Mesenchymal stem cell (in vitro differentiated cells and primary cell): ENCODE measurements at regions not wholly inside any gene's neighbourhood (a gene's known extent, or its start where the extent isn't known, plus 50 kb on each side); places are given as distances from the start of the nearest gene placed in this dataset.

Source experiments
- DNase-seq: peaks from one replicate; pipeline ENCODE4 v3.0.0-alpha.2; 2013
- H2AFZ ChIP-seq: one replicate; pipeline ENCODE4 v1.6.1; 2013; ENCODE audit warnings: low read depth, mild to moderate bottlenecking, control low read depth, inconsistent platforms, low read length, moderate library complexity
- H2AK5ac ChIP-seq: 2 replicates; pipeline ENCODE4 v1.6.1; 2013; ENCODE audit warnings: low read length, moderate library complexity, mild to moderate bottlenecking, inconsistent platforms; ENCODE audit not compliant: severe bottlenecking
- H2BK120ac ChIP-seq: one replicate; pipeline ENCODE4 v1.6.1; 2013; ENCODE audit warnings: low read depth, mild to moderate bottlenecking, inconsistent platforms, low read length, moderate library complexity
- H2BK12ac ChIP-seq, 2 experiments: one replicate each; pipeline ENCODE4 v1.6.1; 2013; ENCODE audit warnings: inconsistent platforms in 2 of 2, low read length in 2 of 2, mild to moderate bottlenecking in 2 of 2, moderate library complexity in 2 of 2, control low read depth in 1 of 2
- H2BK15ac ChIP-seq: one replicate; pipeline ENCODE4 v1.6.1; 2013; ENCODE audit warnings: mild to moderate bottlenecking, low read depth, inconsistent platforms; ENCODE audit not compliant: poor library complexity, severe bottlenecking
- H2BK5ac ChIP-seq: 2 replicates; pipeline ENCODE4 v1.6.1; 2013; ENCODE audit warnings: low read depth, mild to moderate bottlenecking, low read length, control low read depth, inconsistent platforms; ENCODE audit not compliant: poor library complexity, severe bottlenecking
- H3K14ac ChIP-seq, 2 experiments: one replicate each; pipeline ENCODE4 v1.6.1; 2013; ENCODE audit warnings: inconsistent platforms in 2 of 2, low read length in 2 of 2, control low read depth in 1 of 2, mild to moderate bottlenecking in 1 of 2, moderate library complexity in 1 of 2
- H3K18ac ChIP-seq, 2 experiments: one replicate each; pipeline ENCODE4 v1.6.1; 2013; ENCODE audit warnings: inconsistent platforms in 2 of 2, low read length in 2 of 2, control low read depth in 1 of 2, low read depth in 1 of 2, mild to moderate bottlenecking in 1 of 2
- H3K23ac ChIP-seq, 2 experiments: one replicate each; pipeline ENCODE4 v1.6.1; 2013; ENCODE audit warnings: inconsistent platforms in 2 of 2, low read length in 2 of 2, mild to moderate bottlenecking in 2 of 2, moderate library complexity in 2 of 2, control low read depth in 1 of 2
- H3K27ac ChIP-seq: 2 replicates; pipeline ENCODE4 v1.5.1; 2013; ENCODE audit warnings: mild to moderate bottlenecking, moderate library complexity, low read length, control low read depth, inconsistent platforms; ENCODE audit not compliant: poor library complexity, severe bottlenecking
- H3K27me3 ChIP-seq, 2 experiments: 2 replicates each; pipeline versions ENCODE4 v1.6.1 to v1.7.0; 2013; ENCODE audit warnings: low read length in 2 of 2, mild to moderate bottlenecking in 2 of 2, moderate library complexity in 2 of 2, control low read depth in 1 of 2, inconsistent platforms in 1 of 2; ENCODE audit not compliant: control insufficient read depth in 1 of 2, insufficient read depth in 1 of 2
- H3K36me3 ChIP-seq, 2 experiments: 2 replicates each; pipeline versions ENCODE4 v1.6.1 to v1.7.0; 2013; ENCODE audit warnings: low read length in 2 of 2, control low read depth in 1 of 2, inconsistent platforms in 1 of 2, low read depth in 1 of 2, mild to moderate bottlenecking in 1 of 2; ENCODE audit not compliant: insufficient read depth in 2 of 2, control insufficient read depth in 1 of 2
- H3K4ac ChIP-seq, 2 experiments: one replicate each; pipeline ENCODE4 v1.6.1; 2013; ENCODE audit warnings: inconsistent platforms in 2 of 2, low read length in 2 of 2, mild to moderate bottlenecking in 2 of 2, moderate library complexity in 2 of 2, control low read depth in 1 of 2, low read depth in 1 of 2
- H3K4me1 ChIP-seq: 2 replicates; pipeline ENCODE4 v1.6.1; 2013; ENCODE audit warnings: low read depth, low read length, control low read depth; ENCODE audit not compliant: control insufficient read depth, insufficient read depth
- H3K4me2 ChIP-seq: 2 replicates; pipeline ENCODE4 v1.6.1; 2013; ENCODE audit warnings: low read length, mild to moderate bottlenecking, inconsistent platforms; ENCODE audit not compliant: poor library complexity, severe bottlenecking
- H3K4me3 ChIP-seq, 2 experiments: 2 replicates each; pipeline versions ENCODE4 v1.5.1 to v1.7.0; 2013; ENCODE audit warnings: low read length in 2 of 2, mild to moderate bottlenecking in 2 of 2, control low read depth in 1 of 2, low read depth in 1 of 2; ENCODE audit not compliant: insufficient read depth in 1 of 2
- H3K79me1 ChIP-seq: replicated peaks from 2 replicates; pipeline ENCODE4 v1.6.1; 2013; ENCODE audit warnings: mild to moderate bottlenecking, control low read depth, low read length, inconsistent platforms; ENCODE audit not compliant: poor library complexity, severe bottlenecking
- H3K9ac ChIP-seq: 2 replicates; pipeline ENCODE4 v1.7.0; 2013; ENCODE audit warnings: mild to moderate bottlenecking, low read length, moderate library complexity
- H3K9me3 ChIP-seq: 2 replicates; pipeline ENCODE4 v1.7.0; 2013; ENCODE audit warnings: mild to moderate bottlenecking, low read length; ENCODE audit not compliant: control insufficient read depth
- H4K8ac ChIP-seq: one replicate; pipeline ENCODE4 v1.6.1; 2013; ENCODE audit warnings: inconsistent platforms, mild to moderate bottlenecking, low read length, moderate library complexity
- H4K91ac ChIP-seq: one replicate; pipeline ENCODE4 v1.6.1; 2013; ENCODE audit warnings: mild to moderate bottlenecking, low read length, inconsistent platforms
- whole genome bisulfite sequencing: methylation state at CpG from one replicate; pipeline ENCODE4 v1.1.7; 2013; ENCODE audit warnings: mixed read lengths; 5-methylcytosine and 5-hydroxymethylcytosine counted together

GRCh38 chr2:60359569-60359968 is 193.9 kb downstream of the BCL11A start:
- Histone ChIP-seq H3K9me3 (no peaks in the 10 kb centered on the region), H3K27me3 (no peaks in the 10 kb centered on the region), H3K4ac (no peak overlapping the region), H3K4me2 (no peak overlapping the region), H3K36me3 (no peaks in the 10 kb centered on the region), H2BK5ac (no peak overlapping the region), H2AFZ (no peak overlapping the region), H3K9ac (no peak overlapping the region), H4K91ac (no peak overlapping the region), H2AK5ac (no peak overlapping the region), H2BK15ac (no peak overlapping the region), H3K14ac (no peak overlapping the region), H3K79me1 (no peaks in the 10 kb centered on the region), H3K4me1 (no peaks in the 10 kb centered on the region), H3K18ac (no peak overlapping the region), H3K27ac (no peak overlapping the region), H2BK12ac (no peak overlapping the region), H4K8ac (no peak overlapping the region), H2BK120ac (no peak overlapping the region), H3K4me3 (no peak overlapping the region), H3K23ac (no peak overlapping the region)
- 63% methylated on average over 4 of the region's 5 CpGs for WGBS
- DNase-seq, result no peak

- Histone ChIP-seq H3K4ac (no peak overlapping the region), H3K4me1 (no peaks in the 10 kb centered on the region), H2AFZ (no peak overlapping the region), H3K27me3 (no peaks in the 10 kb centered on the region), H3K36me3 (no peaks in the 10 kb centered on the region), H2BK12ac (no peak overlapping the region), H2AK5ac (no peak overlapping the region), H3K4me2 (no peak overlapping the region), H3K4me3 (no peak overlapping the region), H3K79me1 (no peaks in the 10 kb centered on the region), H2BK15ac (no peak overlapping the region), H4K91ac (no peak overlapping the region), H3K18ac (no peak overlapping the region), H2BK5ac (no peak overlapping the region), H3K14ac (no peak overlapping the region), H3K9me3 (no peaks in the 10 kb centered on the region), H3K27ac (no peak overlapping the region), H4K8ac (no peak overlapping the region), H3K9ac (no peak overlapping the region), H3K23ac (no peak overlapping the region), H2BK120ac (no peak overlapping the region)
- 86% methylated on average over 4 of the region's 4 CpGs for WGBS
- no peak for DNase-seq
These were observed 195.0 kb downstream of the BCL11A start for GRCh38 chr2:60358476-60358875.

GRCh38 chr2:60357996-60358395 is 195.5 kb downstream of the BCL11A start:
- Histone ChIP-seq H3K18ac (no peak overlapping the region), H3K27ac (no peak overlapping the region), H2AFZ (no peak overlapping the region), H3K79me1 (no peaks in the 10 kb centered on the region), H2BK120ac (no peak overlapping the region), H3K14ac (no peak overlapping the region), H3K9ac (no peak overlapping the region), H2BK5ac (no peak overlapping the region), H2BK12ac (no peak overlapping the region), H3K36me3 (no peaks in the 10 kb centered on the region), H3K4me2 (no peak overlapping the region), H2BK15ac (no peak overlapping the region), H3K4me1 (no peaks in the 10 kb centered on the region), H2AK5ac (no peak overlapping the region), H4K8ac (no peak overlapping the region), H3K23ac (no peak overlapping the region), H3K4ac (no peak overlapping the region), H3K9me3 (no peaks in the 10 kb centered on the region), H3K27me3 (no peaks in the 10 kb centered on the region), H4K91ac (no peak overlapping the region), H3K4me3 (no peak overlapping the region)
- WGBS, result 73% methylated on average over 6 of the region's 6 CpGs
- DNase-seq, result no peak

DNA sequence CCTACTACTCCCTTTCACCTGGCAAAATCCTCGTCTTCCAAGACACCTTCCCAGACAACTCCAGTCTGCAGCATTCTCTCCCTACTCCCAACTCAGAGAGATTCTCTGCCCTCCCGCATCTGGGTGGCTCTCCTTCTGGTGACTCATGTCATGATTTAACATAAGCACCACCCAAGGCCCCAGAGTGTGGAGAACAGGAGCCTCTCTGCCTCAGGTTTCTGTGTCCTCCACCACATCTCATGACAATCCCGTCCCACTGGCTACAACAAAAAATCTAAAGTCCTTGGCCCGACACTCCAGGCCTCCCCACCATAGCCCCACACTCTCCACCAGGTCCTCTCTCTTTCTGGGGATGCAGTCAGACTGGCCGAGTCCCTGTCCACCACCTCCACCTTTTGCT is 197.1 kb downstream of the BCL11A start:
- H3K9me3 ChIP-seq, result no peaks in the 10 kb centered on the region
- H2BK15ac ChIP-seq, result no peak overlapping the region
- H3K36me3 ChIP-seq, result no peaks in the 10 kb centered on the region
- 85% methylated on average over 5 of the region's 5 CpGs for WGBS
- no peak overlapping the region for H3K4me3 ChIP-seq
- no peak overlapping the region for H2BK12ac ChIP-seq
- H4K91ac ChIP-seq, result no peak overlapping the region
- DNase-seq, result no peak
- no peaks in the 10 kb centered on the region for H3K79me1 ChIP-seq
- H3K4ac ChIP-seq, result no peak overlapping the region
- no peak overlapping the region for H3K23ac ChIP-seq
- no peak overlapping the region for H3K4me2 ChIP-seq
- H4K8ac ChIP-seq, result no peak overlapping the region
- no peak overlapping the region for H3K18ac ChIP-seq
- H2BK120ac ChIP-seq, result no peak overlapping the region
- H2BK5ac ChIP-seq, result no peak overlapping the region
- no peak overlapping the region for H3K27ac ChIP-seq
- H2AFZ ChIP-seq, result no peak overlapping the region
- no peak overlapping the region for H2AK5ac ChIP-seq
- H3K4me1 ChIP-seq, result no peaks in the 10 kb centered on the region
- H3K27me3 ChIP-seq, result no peaks in the 10 kb centered on the region
- H3K9ac ChIP-seq, result no peak overlapping the region
- no peak overlapping the region for H3K14ac ChIP-seq
